PC-9 (cell line): ENCODE measurements at regions not wholly inside any gene's neighbourhood (a gene's known extent, or its start where the extent isn't known, plus 50 kb on each side); places are given as distances from the start of the nearest gene placed in this dataset.

Experiments
- EZH2 ChIP-seq: fragments of 200-600 bp; sonication (generic); IDR thresholded peaks from 2 replicates; pipeline ENCODE4 v1.8.0; 2017; ENCODE audit warnings: antibody characterized with exemption, low read depth
- TF ChIP-seq, protein P1 (sequence below): fragments of 200-600 bp; sonication (generic); conservative IDR thresholded peaks from 2 replicates; pipeline ENCODE4 v1.6.1; 2017; ENCODE audit warnings: mixed run types, antibody characterized with exemption, mild to moderate bottlenecking, moderate library complexity

DNA sequence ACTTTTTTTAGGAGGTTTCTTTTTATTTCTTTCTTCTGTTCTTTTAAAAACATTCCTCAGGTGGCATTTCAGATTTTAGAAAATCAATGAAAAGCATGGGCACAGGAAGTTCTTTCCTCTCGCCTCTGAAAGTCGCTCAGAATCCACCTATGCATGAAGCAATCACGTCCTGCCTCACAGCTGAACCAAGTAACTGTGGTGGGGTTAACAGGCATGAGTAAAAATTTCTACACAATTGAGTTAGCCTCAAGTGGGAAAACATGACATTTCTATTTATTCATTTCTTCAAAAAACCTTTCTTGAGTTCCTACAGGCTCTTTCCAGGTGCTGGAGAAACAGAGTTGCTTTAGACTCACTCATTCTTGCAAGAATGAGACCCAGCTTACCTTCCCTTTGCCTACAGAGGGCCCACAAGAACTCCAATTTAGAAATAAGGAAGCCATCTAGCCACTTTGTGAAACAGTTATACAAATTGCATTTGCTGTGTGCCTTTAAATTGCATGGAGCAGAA, 508.9 kb upstream of the PKN2 start:
- TF ChIP-seq, protein P1, sequence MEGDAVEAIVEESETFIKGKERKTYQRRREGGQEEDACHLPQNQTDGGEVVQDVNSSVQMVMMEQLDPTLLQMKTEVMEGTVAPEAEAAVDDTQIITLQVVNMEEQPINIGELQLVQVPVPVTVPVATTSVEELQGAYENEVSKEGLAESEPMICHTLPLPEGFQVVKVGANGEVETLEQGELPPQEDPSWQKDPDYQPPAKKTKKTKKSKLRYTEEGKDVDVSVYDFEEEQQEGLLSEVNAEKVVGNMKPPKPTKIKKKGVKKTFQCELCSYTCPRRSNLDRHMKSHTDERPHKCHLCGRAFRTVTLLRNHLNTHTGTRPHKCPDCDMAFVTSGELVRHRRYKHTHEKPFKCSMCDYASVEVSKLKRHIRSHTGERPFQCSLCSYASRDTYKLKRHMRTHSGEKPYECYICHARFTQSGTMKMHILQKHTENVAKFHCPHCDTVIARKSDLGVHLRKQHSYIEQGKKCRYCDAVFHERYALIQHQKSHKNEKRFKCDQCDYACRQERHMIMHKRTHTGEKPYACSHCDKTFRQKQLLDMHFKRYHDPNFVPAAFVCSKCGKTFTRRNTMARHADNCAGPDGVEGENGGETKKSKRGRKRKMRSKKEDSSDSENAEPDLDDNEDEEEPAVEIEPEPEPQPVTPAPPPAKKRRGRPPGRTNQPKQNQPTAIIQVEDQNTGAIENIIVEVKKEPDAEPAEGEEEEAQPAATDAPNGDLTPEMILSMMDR = no peak
- TF ChIP-seq EZH2 = no peak
